ENCODE measurements at regions not wholly inside any gene's neighbourhood (a gene's known extent, or its start where the extent isn't known, plus 50 kb on each side); places are given as distances from the start of the nearest gene placed in this dataset.

DNA sequence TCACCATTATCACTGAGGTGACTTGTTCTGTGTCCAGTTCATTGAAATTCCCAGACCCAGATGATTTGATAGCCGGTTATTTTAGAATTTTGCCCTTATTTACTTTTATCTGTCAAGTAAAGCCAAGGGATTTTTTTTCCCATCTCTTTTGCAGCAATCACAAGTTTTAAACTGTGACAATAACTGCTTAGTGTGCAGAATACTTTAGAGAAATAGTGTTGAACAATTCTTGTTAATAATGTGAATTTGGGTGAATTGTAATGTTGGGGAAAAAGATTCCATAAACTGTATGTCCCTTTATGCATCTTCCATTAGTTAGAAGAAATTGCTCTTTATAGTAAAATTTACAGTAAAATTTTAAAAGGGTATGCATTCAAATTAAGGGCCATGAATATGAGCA is 79.5 kb downstream of the SLITRK6 start:
- no peak for TF ChIP-seq ZNF114 (CRISPR knock-in tag; IDR thresholded peaks at IDR 0.05)
- no peak for TF ChIP-seq ZNF331 (CRISPR knock-in tag; IDR thresholded peaks at IDR 0.05; ENCODE audit: low read depth)
- TF ChIP-seq NANOG (IDR thresholded peaks at IDR 0.05; ENCODE audit: borderline replicate concordance), result no peak
- no peak for TF ChIP-seq CREB1 (CRISPR knock-in tag; IDR thresholded peaks at IDR 0.05; ENCODE audit: low read depth)
- TF ChIP-seq JUNB (IDR thresholded peaks at IDR 0.05; ENCODE audit: unreplicated experiment), result no peak
- TF ChIP-seq, protein P1, sequence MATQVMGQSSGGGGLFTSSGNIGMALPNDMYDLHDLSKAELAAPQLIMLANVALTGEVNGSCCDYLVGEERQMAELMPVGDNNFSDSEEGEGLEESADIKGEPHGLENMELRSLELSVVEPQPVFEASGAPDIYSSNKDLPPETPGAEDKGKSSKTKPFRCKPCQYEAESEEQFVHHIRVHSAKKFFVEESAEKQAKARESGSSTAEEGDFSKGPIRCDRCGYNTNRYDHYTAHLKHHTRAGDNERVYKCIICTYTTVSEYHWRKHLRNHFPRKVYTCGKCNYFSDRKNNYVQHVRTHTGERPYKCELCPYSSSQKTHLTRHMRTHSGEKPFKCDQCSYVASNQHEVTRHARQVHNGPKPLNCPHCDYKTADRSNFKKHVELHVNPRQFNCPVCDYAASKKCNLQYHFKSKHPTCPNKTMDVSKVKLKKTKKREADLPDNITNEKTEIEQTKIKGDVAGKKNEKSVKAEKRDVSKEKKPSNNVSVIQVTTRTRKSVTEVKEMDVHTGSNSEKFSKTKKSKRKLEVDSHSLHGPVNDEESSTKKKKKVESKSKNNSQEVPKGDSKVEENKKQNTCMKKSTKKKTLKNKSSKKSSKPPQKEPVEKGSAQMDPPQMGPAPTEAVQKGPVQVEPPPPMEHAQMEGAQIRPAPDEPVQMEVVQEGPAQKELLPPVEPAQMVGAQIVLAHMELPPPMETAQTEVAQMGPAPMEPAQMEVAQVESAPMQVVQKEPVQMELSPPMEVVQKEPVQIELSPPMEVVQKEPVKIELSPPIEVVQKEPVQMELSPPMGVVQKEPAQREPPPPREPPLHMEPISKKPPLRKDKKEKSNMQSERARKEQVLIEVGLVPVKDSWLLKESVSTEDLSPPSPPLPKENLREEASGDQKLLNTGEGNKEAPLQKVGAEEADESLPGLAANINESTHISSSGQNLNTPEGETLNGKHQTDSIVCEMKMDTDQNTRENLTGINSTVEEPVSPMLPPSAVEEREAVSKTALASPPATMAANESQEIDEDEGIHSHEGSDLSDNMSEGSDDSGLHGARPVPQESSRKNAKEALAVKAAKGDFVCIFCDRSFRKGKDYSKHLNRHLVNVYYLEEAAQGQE (IDR thresholded peaks at IDR 0.05; ENCODE audit: unreplicated experiment), result no peak
- TF ChIP-seq, protein P2, sequence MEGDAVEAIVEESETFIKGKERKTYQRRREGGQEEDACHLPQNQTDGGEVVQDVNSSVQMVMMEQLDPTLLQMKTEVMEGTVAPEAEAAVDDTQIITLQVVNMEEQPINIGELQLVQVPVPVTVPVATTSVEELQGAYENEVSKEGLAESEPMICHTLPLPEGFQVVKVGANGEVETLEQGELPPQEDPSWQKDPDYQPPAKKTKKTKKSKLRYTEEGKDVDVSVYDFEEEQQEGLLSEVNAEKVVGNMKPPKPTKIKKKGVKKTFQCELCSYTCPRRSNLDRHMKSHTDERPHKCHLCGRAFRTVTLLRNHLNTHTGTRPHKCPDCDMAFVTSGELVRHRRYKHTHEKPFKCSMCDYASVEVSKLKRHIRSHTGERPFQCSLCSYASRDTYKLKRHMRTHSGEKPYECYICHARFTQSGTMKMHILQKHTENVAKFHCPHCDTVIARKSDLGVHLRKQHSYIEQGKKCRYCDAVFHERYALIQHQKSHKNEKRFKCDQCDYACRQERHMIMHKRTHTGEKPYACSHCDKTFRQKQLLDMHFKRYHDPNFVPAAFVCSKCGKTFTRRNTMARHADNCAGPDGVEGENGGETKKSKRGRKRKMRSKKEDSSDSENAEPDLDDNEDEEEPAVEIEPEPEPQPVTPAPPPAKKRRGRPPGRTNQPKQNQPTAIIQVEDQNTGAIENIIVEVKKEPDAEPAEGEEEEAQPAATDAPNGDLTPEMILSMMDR (conservative IDR thresholded peaks at IDR 0.05; ENCODE audit: low read depth in 2 of 2), result no peak
- no peak for TF ChIP-seq EZH2 (IDR thresholded peaks at IDR 0.05; ENCODE audit: low read depth, unreplicated experiment)
- TF ChIP-seq ETS1 (IDR thresholded peaks at IDR 0.05), result no peak
- TF ChIP-seq STAT1 (IDR thresholded peaks at IDR 0.05; ENCODE audit: unreplicated experiment), result no peak
- no peak for TF ChIP-seq POLR2AphosphoS5 (IDR thresholded peaks at IDR 0.05; ENCODE audit: low read depth)
- no peak for TF ChIP-seq ZNF462 (CRISPR knock-in tag; IDR thresholded peaks at IDR 0.05)
- no peak for TF ChIP-seq EZH2phosphoT487 (IDR thresholded peaks at IDR 0.05; ENCODE audit: unreplicated experiment)
- Histone ChIP-seq H3K4me1 (ENCODE audit: insufficient read depth) (no peaks in the 10 kb centered on the region; the same call in 1 of the 2 replicates), H3K27ac (ENCODE audit: low read depth) (no peak overlapping the region), H3K27me3 (ENCODE audit: insufficient read depth) (no peaks in the 10 kb centered on the region), H3K36me3 (ENCODE audit: insufficient read depth) (no peaks in the 10 kb centered on the region), H3K4me2 (no peak overlapping the region; the same call in 1 of the 2 replicates), H3K4me3 (no peak overlapping the region), H2AFZ (no peak overlapping the region), H3K79me2 (replicated peaks; ENCODE audit: insufficient read depth) (no peaks in the 10 kb centered on the region), H4K20me1 (replicated peaks; ENCODE audit: insufficient read depth) (no peaks in the 10 kb centered on the region), H3K9me2 (ENCODE audit: insufficient read depth) (no peaks in the 10 kb centered on the region), H3F3A (replicated peaks; ENCODE audit: low read depth) (no peaks in the 10 kb centered on the region)
- H3K27me3 Mint-ChIP-seq (ENCODE audit: insufficient read depth, low read depth, poor library complexity), result no peaks in the 10 kb centered on the region
- H3K36me3 Mint-ChIP-seq (ENCODE audit: low read depth), result no peaks in the 10 kb centered on the region
- peaks cover 11% of the 10 kb centered on the region for H3K4me1 Mint-ChIP-seq
- H3K27ac Mint-ChIP-seq, result no peak overlapping the region
- DNase-seq (ENCODE audit: low spot score) (no peak), ATAC-seq (no peak)
- no peak overlapping the region for H3K4me3 Mint-ChIP-seq
- H3K9me3 Mint-ChIP-seq, result no peaks in the 10 kb centered on the region
